ENCODE measurements at regions not wholly inside any gene's neighbourhood (a gene's known extent, or its start where the extent isn't known, plus 50 kb on each side); places are given as distances from the start of the nearest gene placed in this dataset.

- H3K4me1 Mint-ChIP-seq (ENCODE audit: low read depth): no peaks in the 10 kb centered on the region
- DNase-seq (ENCODE audit: low spot score): no peak
- H3K4me3 Mint-ChIP-seq (ENCODE audit: low read depth): no peak overlapping the region
- no peaks in the 10 kb centered on the region for H3K36me3 Mint-ChIP-seq (ENCODE audit: low read depth)
- H3K27ac Mint-ChIP-seq: no peak overlapping the region
- peaks cover 4% of the 10 kb centered on the region for H3K9me3 Mint-ChIP-seq
- intact Hi-C loops (cut with micrococcal nuclease): no loop called here
- H3K27me3 Mint-ChIP-seq (ENCODE audit: low read depth): no peaks in the 10 kb centered on the region
Measured at GRCh38 chr9:107938801-107939386, 449.3 kb upstream of the KLF4 start.

GRCh38 chr9:107935931-107936330 lies 446.4 kb upstream of the KLF4 start:
- Mint-ChIP-seq H3K27me3 (ENCODE audit: low read depth) (no peaks in the 10 kb centered on the region), H3K9me3 (no peaks in the 10 kb centered on the region), H3K27ac (no peak overlapping the region), H3K36me3 (ENCODE audit: low read depth) (no peaks in the 10 kb centered on the region), H3K4me3 (ENCODE audit: low read depth) (no peak overlapping the region), H3K4me1 (ENCODE audit: low read depth) (no peaks in the 10 kb centered on the region)
- no peak for DNase-seq (ENCODE audit: low spot score)
- intact Hi-C loops (cut with micrococcal nuclease): no loop called here

GRCh38 chr9:107933516-107933915 lies 443.9 kb upstream of the KLF4 start:
- Mint-ChIP-seq H3K36me3 (ENCODE audit: low read depth) (no peaks in the 10 kb centered on the region), H3K9me3 (no peaks in the 10 kb centered on the region), H3K27me3 (ENCODE audit: low read depth) (no peaks in the 10 kb centered on the region), H3K4me1 (ENCODE audit: low read depth) (no peaks in the 10 kb centered on the region), H3K4me3 (ENCODE audit: low read depth) (no peak overlapping the region), H3K27ac (no peak overlapping the region)
- intact Hi-C loops (cut with micrococcal nuclease): no loop called here
- no peak for DNase-seq (ENCODE audit: low spot score)

GRCh38 chr9:107933097-107933496 lies 443.5 kb upstream of the KLF4 start:
- no peaks in the 10 kb centered on the region for H3K36me3 Mint-ChIP-seq (ENCODE audit: low read depth)
- intact Hi-C loops (cut with micrococcal nuclease): no loop called here
- no peak overlapping the region for H3K27ac Mint-ChIP-seq
- no peaks in the 10 kb centered on the region for H3K27me3 Mint-ChIP-seq (ENCODE audit: low read depth)
- no peak for DNase-seq (ENCODE audit: low spot score)
- no peaks in the 10 kb centered on the region for H3K9me3 Mint-ChIP-seq
- no peak overlapping the region for H3K4me3 Mint-ChIP-seq (ENCODE audit: low read depth)
- H3K4me1 Mint-ChIP-seq (ENCODE audit: low read depth): no peaks in the 10 kb centered on the region

- Mint-ChIP-seq H3K4me3 (ENCODE audit: low read depth) (no peak overlapping the region), H3K4me1 (ENCODE audit: low read depth) (no peaks in the 10 kb centered on the region), H3K27me3 (ENCODE audit: low read depth) (no peaks in the 10 kb centered on the region), H3K9me3 (no peaks in the 10 kb centered on the region), H3K36me3 (ENCODE audit: low read depth) (no peaks in the 10 kb centered on the region), H3K27ac (no peak overlapping the region)
- no peak for DNase-seq (ENCODE audit: low spot score)
- intact Hi-C loops (cut with micrococcal nuclease): no loop called here
Measured at GRCh38 chr9:107932601-107933000, 443.0 kb upstream of the KLF4 start.

- Mint-ChIP-seq H3K4me3 (ENCODE audit: low read depth) (no peak overlapping the region), H3K4me1 (ENCODE audit: low read depth) (no peaks in the 10 kb centered on the region), H3K27me3 (ENCODE audit: low read depth) (no peaks in the 10 kb centered on the region), H3K27ac (no peak overlapping the region), H3K36me3 (ENCODE audit: low read depth) (no peaks in the 10 kb centered on the region), H3K9me3 (no peaks in the 10 kb centered on the region)
- DNase-seq (ENCODE audit: low spot score): no peak
- intact Hi-C loops (cut with micrococcal nuclease): no loop called here
Measured at GRCh38 chr9:107932046-107932445, 442.5 kb upstream of the KLF4 start.

GRCh38 chr9:107931071-107931715 lies 441.6 kb upstream of the KLF4 start:
- H3K36me3 Mint-ChIP-seq (ENCODE audit: low read depth): no peaks in the 10 kb centered on the region
- no peak for DNase-seq (ENCODE audit: low spot score)
- no peaks in the 10 kb centered on the region for H3K9me3 Mint-ChIP-seq
- no peaks in the 10 kb centered on the region for H3K4me1 Mint-ChIP-seq (ENCODE audit: low read depth)
- no peak overlapping the region for H3K4me3 Mint-ChIP-seq (ENCODE audit: low read depth)
- H3K27ac Mint-ChIP-seq: no peak overlapping the region
- intact Hi-C loops (cut with micrococcal nuclease): no loop called here
- no peaks in the 10 kb centered on the region for H3K27me3 Mint-ChIP-seq (ENCODE audit: low read depth)

- Mint-ChIP-seq H3K4me3 (ENCODE audit: low read depth) (no peak overlapping the region), H3K36me3 (ENCODE audit: low read depth) (no peaks in the 10 kb centered on the region), H3K9me3 (no peaks in the 10 kb centered on the region), H3K27me3 (ENCODE audit: low read depth) (no peaks in the 10 kb centered on the region), H3K27ac (no peak overlapping the region), H3K4me1 (ENCODE audit: low read depth) (no peaks in the 10 kb centered on the region)
- no peak for DNase-seq (ENCODE audit: low spot score)
- intact Hi-C loops (cut with micrococcal nuclease): no loop called here
Measured at GRCh38 chr9:107929443-107929842, 439.9 kb upstream of the KLF4 start.

- Mint-ChIP-seq H3K4me3 (ENCODE audit: low read depth) (no peak overlapping the region), H3K4me1 (ENCODE audit: low read depth) (no peaks in the 10 kb centered on the region)
- intact Hi-C loops (cut with micrococcal nuclease): no loop called here
Measured at GRCh38 chr9:107928701-107929371, 439.3 kb upstream of the KLF4 start.

GRCh38 chr9:107927276-107927675 lies 437.7 kb upstream of the KLF4 start:
- Mint-ChIP-seq H3K4me3 (ENCODE audit: low read depth) (no peak overlapping the region), H3K27ac (no peak overlapping the region)

More at GRCh38 chr9:107928701-107929371, 439.3 kb upstream of the KLF4 start:
- DNase-seq (ENCODE audit: low spot score): no peak
- no peak overlapping the region for H3K27ac Mint-ChIP-seq
- H3K27me3 Mint-ChIP-seq (ENCODE audit: low read depth): no peaks in the 10 kb centered on the region
- no peaks in the 10 kb centered on the region for H3K36me3 Mint-ChIP-seq (ENCODE audit: low read depth)
- no peaks in the 10 kb centered on the region for H3K9me3 Mint-ChIP-seq

GRCh38 chr9:107925749-107926297 lies 436.3 kb upstream of the KLF4 start:
- no peak overlapping the region for H3K4me3 Mint-ChIP-seq (ENCODE audit: low read depth)
- H3K9me3 Mint-ChIP-seq: no peaks in the 10 kb centered on the region
- H3K36me3 Mint-ChIP-seq (ENCODE audit: low read depth): no peaks in the 10 kb centered on the region
- no peak overlapping the region for H3K27ac Mint-ChIP-seq
- intact Hi-C loops (cut with micrococcal nuclease): no loop called here
- DNase-seq (ENCODE audit: low spot score): no peak
- no peaks in the 10 kb centered on the region for H3K4me1 Mint-ChIP-seq (ENCODE audit: low read depth)
- H3K27me3 Mint-ChIP-seq (ENCODE audit: low read depth): no peaks in the 10 kb centered on the region

More at GRCh38 chr9:107927276-107927675, 437.7 kb upstream of the KLF4 start:
- intact Hi-C loops (cut with micrococcal nuclease): no loop called here
- Mint-ChIP-seq H3K36me3 (ENCODE audit: low read depth) (no peaks in the 10 kb centered on the region), H3K9me3 (no peaks in the 10 kb centered on the region), H3K4me1 (ENCODE audit: low read depth) (no peaks in the 10 kb centered on the region), H3K27me3 (ENCODE audit: low read depth) (no peaks in the 10 kb centered on the region)
- DNase-seq (ENCODE audit: low spot score): no peak

GRCh38 chr9:107922260-107922659 lies 432.7 kb upstream of the KLF4 start:
- Mint-ChIP-seq H3K4me1 (ENCODE audit: low read depth) (no peaks in the 10 kb centered on the region), H3K36me3 (ENCODE audit: low read depth) (no peaks in the 10 kb centered on the region), H3K27me3 (ENCODE audit: low read depth) (no peaks in the 10 kb centered on the region), H3K27ac (no peak overlapping the region), H3K4me3 (ENCODE audit: low read depth) (no peak overlapping the region), H3K9me3 (no peaks in the 10 kb centered on the region)
- intact Hi-C loops (cut with micrococcal nuclease): no loop called here
- DNase-seq (ENCODE audit: low spot score): no peak

GRCh38 chr9:107919263-107919662 lies 429.7 kb upstream of the KLF4 start:
- H3K36me3 Mint-ChIP-seq (ENCODE audit: low read depth): no peaks in the 10 kb centered on the region
- intact Hi-C loops (cut with micrococcal nuclease): no loop called here
- DNase-seq (ENCODE audit: low spot score): no peak
- no peaks in the 10 kb centered on the region for H3K27me3 Mint-ChIP-seq (ENCODE audit: low read depth)
- peaks cover 3% of the 10 kb centered on the region for H3K9me3 Mint-ChIP-seq
- H3K4me3 Mint-ChIP-seq (ENCODE audit: low read depth): no peak overlapping the region
- H3K4me1 Mint-ChIP-seq (ENCODE audit: low read depth): no peaks in the 10 kb centered on the region
- no peak overlapping the region for H3K27ac Mint-ChIP-seq
